ENCODE measurements at regions not wholly inside any gene's neighbourhood (a gene's known extent, or its start where the extent isn't known, plus 50 kb on each side); places are given as distances from the start of the nearest gene placed in this dataset.

DNA sequence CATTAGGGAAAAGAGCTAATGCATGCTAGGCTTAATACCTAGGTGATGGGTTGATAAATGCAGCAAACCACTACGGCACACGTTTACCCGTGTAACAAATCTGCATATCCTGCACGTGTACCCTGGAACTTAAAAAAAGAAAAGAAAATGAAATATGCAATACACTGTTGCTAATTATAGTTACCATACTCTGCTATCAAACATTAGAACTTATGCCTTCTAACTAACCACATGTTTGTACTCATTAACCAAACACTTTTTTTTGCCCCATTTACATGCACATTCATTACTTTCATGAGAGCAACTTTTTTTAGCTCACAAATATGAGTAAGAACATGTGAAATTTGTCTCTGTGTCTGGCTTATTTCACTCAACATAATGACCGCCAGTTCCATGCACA, 253.1 kb downstream of the CGGBP1 start:
- TF ChIP-seq ZNF302 (tag by site-specific recombination; IDR thresholded peaks at IDR 0.05; ENCODE audit: low read depth) (no peak), ZNF623 (tag by site-specific recombination; IDR thresholded peaks at IDR 0.05) (no peak), REST (tag by site-specific recombination; IDR thresholded peaks at IDR 0.05) (no peak), KLF9 (tag by site-specific recombination; IDR thresholded peaks at IDR 0.05; ENCODE audit: low read depth) (no peak), SALL2 (tag by site-specific recombination; IDR thresholded peaks at IDR 0.05; ENCODE audit: borderline replicate concordance) (no peak), IKZF3 (tag by site-specific recombination; IDR thresholded peaks at IDR 0.05) (no peak), ZBTB1 (tag by site-specific recombination; IDR thresholded peaks at IDR 0.05) (no peak), ZNF654 (tag by site-specific recombination; IDR thresholded peaks at IDR 0.05; ENCODE audit: low read depth) (no peak), ZNF677 (tag by site-specific recombination; IDR thresholded peaks at IDR 0.05) (no peak), ZNF23 (tag by site-specific recombination; IDR thresholded peaks at IDR 0.05; ENCODE audit: borderline replicate concordance) (no peak)
- ChIA-PET CTCF (no interaction called here), POLR2A (no interaction called here)
- H3K9me3 ChIP-seq (ENCODE audit: control insufficient read depth, insufficient read depth, low read depth, low read length): no peaks in the 10 kb centered on the region
- H3K4me1 ChIP-seq (ENCODE audit: control insufficient read depth, insufficient read depth, low read length): no peaks in the 10 kb centered on the region
- no peak overlapping the region for H3K4me3 ChIP-seq (ENCODE audit: low read depth, low read length)
- no peak overlapping the region for H3K27ac ChIP-seq (ENCODE audit: extremely low read depth, low read depth, low read length)
- H3K36me3 ChIP-seq (ENCODE audit: control insufficient read depth in 2 of 2, insufficient read depth in 1 of 2, low read length in 2 of 2): no peaks in the 10 kb centered on the region

- ChIA-PET CTCF (interaction anchor here (0.7 kb wide), 1 partner anchor 633 kb away, joined by 3 read pairs; no protein-coding TSS in a partner anchor), POLR2A (no interaction called here)
- H3K4me3 ChIP-seq (ENCODE audit: low read depth, low read length): no peak overlapping the region
- H3K36me3 ChIP-seq (ENCODE audit: control insufficient read depth in 2 of 2, insufficient read depth in 1 of 2, low read length in 2 of 2): no peaks in the 10 kb centered on the region
- H3K27ac ChIP-seq (ENCODE audit: extremely low read depth, low read depth, low read length): no peak overlapping the region
- H3K9me3 ChIP-seq (ENCODE audit: control insufficient read depth, insufficient read depth, low read depth, low read length): no peaks in the 10 kb centered on the region
- no peaks in the 10 kb centered on the region for H3K4me1 ChIP-seq (ENCODE audit: control insufficient read depth, insufficient read depth, low read length)
- TF ChIP-seq ZNF23 (tag by site-specific recombination; IDR thresholded peaks at IDR 0.05; ENCODE audit: borderline replicate concordance) (no peak), ZBTB10 (tag by site-specific recombination; IDR thresholded peaks at IDR 0.05) (no peak), ZNF391 (tag by site-specific recombination; IDR thresholded peaks at IDR 0.05; ENCODE audit: borderline replicate concordance, low read depth) (no peak), ZFP37 (tag by site-specific recombination; IDR thresholded peaks at IDR 0.05) (no peak), ZNF785 (tag by site-specific recombination; IDR thresholded peaks at IDR 0.05) (no peak), ZNF654 (tag by site-specific recombination; IDR thresholded peaks at IDR 0.05; ENCODE audit: low read depth) (no peak), ZNF449 (tag by site-specific recombination; IDR thresholded peaks at IDR 0.05) (no peak)
- TF ChIP-seq, protein P1, sequence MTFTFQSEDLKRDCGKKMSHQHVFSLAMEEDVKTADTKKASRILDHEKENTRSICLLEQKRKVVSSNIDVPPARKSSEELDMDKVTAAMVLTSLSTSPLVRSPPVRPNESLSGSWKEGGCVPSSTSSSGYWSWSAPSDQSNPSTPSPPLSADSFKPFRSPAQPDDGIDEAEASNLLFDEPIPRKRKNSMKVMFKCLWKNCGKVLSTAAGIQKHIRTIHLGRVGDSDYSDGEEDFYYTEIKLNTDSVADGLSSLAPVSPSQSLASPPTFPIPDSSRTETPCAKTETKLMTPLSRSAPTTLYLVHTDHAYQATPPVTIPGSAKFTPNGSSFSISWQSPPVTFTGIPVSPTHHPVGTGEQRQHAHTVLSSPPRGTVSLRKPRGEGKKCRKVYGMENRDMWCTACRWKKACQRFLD (tag by site-specific recombination; IDR thresholded peaks at IDR 0.05): no peak
- TF ChIP-seq, protein P2, sequence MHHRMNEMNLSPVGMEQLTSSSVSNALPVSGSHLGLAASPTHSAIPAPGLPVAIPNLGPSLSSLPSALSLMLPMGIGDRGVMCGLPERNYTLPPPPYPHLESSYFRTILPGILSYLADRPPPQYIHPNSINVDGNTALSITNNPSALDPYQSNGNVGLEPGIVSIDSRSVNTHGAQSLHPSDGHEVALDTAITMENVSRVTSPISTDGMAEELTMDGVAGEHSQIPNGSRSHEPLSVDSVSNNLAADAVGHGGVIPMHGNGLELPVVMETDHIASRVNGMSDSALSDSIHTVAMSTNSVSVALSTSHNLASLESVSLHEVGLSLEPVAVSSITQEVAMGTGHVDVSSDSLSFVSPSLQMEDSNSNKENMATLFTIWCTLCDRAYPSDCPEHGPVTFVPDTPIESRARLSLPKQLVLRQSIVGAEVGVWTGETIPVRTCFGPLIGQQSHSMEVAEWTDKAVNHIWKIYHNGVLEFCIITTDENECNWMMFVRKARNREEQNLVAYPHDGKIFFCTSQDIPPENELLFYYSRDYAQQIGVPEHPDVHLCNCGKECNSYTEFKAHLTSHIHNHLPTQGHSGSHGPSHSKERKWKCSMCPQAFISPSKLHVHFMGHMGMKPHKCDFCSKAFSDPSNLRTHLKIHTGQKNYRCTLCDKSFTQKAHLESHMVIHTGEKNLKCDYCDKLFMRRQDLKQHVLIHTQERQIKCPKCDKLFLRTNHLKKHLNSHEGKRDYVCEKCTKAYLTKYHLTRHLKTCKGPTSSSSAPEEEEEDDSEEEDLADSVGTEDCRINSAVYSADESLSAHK (tag by site-specific recombination; IDR thresholded peaks at IDR 0.05): no peak
- TF ChIP-seq, protein P3, sequence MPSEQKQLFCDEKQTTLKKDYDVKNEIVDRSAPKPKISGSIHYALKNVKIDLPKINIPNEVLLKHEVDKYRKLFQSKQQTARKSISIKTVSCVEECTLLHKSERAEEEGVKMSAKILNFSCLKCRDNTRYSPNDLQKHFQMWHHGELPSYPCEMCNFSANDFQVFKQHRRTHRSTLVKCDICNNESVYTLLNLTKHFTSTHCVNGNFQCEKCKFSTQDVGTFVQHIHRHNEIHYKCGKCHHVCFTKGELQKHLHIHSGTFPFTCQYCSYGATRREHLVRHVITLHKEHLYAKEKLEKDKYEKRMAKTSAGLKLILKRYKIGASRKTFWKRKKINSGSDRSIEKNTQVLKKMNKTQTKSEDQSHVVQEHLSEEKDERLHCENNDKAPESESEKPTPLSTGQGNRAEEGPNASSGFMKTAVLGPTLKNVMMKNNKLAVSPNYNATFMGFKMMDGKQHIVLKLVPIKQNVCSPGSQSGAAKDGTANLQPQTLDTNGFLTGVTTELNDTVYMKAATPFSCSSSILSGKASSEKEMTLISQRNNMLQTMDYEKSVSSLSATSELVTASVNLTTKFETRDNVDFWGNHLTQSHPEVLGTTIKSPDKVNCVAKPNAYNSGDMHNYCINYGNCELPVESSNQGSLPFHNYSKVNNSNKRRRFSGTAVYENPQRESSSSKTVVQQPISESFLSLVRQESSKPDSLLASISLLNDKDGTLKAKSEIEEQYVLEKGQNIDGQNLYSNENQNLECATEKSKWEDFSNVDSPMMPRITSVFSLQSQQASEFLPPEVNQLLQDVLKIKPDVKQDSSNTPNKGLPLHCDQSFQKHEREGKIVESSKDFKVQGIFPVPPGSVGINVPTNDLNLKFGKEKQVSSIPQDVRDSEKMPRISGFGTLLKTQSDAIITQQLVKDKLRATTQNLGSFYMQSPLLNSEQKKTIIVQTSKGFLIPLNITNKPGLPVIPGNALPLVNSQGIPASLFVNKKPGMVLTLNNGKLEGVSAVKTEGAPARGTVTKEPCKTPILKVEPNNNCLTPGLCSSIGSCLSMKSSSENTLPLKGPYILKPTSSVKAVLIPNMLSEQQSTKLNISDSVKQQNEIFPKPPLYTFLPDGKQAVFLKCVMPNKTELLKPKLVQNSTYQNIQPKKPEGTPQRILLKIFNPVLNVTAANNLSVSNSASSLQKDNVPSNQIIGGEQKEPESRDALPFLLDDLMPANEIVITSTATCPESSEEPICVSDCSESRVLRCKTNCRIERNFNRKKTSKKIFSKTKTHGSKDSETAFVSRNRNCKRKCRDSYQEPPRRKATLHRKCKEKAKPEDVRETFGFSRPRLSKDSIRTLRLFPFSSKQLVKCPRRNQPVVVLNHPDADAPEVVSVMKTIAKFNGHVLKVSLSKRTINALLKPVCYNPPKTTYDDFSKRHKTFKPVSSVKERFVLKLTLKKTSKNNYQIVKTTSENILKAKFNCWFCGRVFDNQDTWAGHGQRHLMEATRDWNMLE (tag by site-specific recombination; conservative IDR thresholded peaks at IDR 0.05; ENCODE audit: low read depth): no peak
Measured at GRCh38 chr3:87801409-87801808, 257.4 kb downstream of the CGGBP1 start.

All from HEK293 (cell line).